ENCODE measurements at regions not wholly inside any gene's neighbourhood (a gene's known extent, or its start where the extent isn't known, plus 50 kb on each side); places are given as distances from the start of the nearest gene placed in this dataset.

DNA sequence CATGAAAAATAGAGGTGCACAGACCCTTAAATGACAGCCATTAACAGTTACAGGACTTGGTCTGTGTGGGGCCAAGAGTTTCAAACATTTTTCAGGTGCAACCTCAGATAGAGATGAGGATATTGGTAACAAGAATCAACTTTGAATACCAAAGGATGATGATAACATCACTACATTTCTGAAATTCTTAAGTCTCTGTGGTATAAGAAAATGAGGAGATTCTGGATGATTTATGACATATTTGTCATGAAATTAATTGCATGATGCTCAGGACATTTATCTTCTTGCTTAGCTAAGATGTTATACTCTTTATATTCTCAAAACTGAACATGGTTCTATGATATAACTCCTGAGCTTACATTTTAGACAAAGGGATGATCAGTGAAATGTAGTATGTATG lies 471.8 kb upstream of the CWC22 start:
- TF ChIP-seq, protein P1, sequence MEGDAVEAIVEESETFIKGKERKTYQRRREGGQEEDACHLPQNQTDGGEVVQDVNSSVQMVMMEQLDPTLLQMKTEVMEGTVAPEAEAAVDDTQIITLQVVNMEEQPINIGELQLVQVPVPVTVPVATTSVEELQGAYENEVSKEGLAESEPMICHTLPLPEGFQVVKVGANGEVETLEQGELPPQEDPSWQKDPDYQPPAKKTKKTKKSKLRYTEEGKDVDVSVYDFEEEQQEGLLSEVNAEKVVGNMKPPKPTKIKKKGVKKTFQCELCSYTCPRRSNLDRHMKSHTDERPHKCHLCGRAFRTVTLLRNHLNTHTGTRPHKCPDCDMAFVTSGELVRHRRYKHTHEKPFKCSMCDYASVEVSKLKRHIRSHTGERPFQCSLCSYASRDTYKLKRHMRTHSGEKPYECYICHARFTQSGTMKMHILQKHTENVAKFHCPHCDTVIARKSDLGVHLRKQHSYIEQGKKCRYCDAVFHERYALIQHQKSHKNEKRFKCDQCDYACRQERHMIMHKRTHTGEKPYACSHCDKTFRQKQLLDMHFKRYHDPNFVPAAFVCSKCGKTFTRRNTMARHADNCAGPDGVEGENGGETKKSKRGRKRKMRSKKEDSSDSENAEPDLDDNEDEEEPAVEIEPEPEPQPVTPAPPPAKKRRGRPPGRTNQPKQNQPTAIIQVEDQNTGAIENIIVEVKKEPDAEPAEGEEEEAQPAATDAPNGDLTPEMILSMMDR (IDR thresholded peaks at IDR 0.05) = no peak
- TF ChIP-seq POLR2A (IDR thresholded peaks at IDR 0.05) = no peak
- TF ChIP-seq EP300 (IDR thresholded peaks at IDR 0.05) = no peak
- no peak for TF ChIP-seq POLR2AphosphoS5 (IDR thresholded peaks at IDR 0.05)

Data from sigmoid colon (tissue), 4 donors.